Astrocyte (in vitro differentiated cells and primary cell): ENCODE measurements at regions not wholly inside any gene's neighbourhood (a gene's known extent, or its start where the extent isn't known, plus 50 kb on each side); places are given as distances from the start of the nearest gene placed in this dataset.
"Not testable (repeated sequence)": the region's sequence is repeated elsewhere in the genome, so short reads cannot be mapped to it uniquely, and the experiment has no call there.

Experiments used
- DNase-seq: peaks from one replicate; pipeline ENCODE4 v3.0.0-alpha.2; 2010; ENCODE audit warnings: low read depth
- FAIRE-seq: peaks from 2 replicates; lab custom pipeline; 2011; peaks lifted over from hg19 to GRCh38; lab: Jason Lieb, UNC
- H2AFZ ChIP-seq: 2 replicates; pipeline ENCODE4 v1.6.0; 2012; ENCODE audit warnings: low read depth, low read length, inconsistent platforms
- H3K27ac ChIP-seq: 2 replicates; pipeline ENCODE4 v1.5.1; 2011; ENCODE audit warnings: low read depth, low read length, inconsistent platforms
- H3K27me3 ChIP-seq: 2 replicates; pipeline ENCODE4 v1.6.0; 2011; ENCODE audit warnings: low read length, inconsistent platforms; ENCODE audit not compliant: insufficient read depth
- H3K36me3 ChIP-seq: 2 replicates; pipeline ENCODE4 v1.5.1; 2011; ENCODE audit warnings: low read length, inconsistent platforms; ENCODE audit not compliant: insufficient read depth
- H3K4me1 ChIP-seq: 2 replicates; pipeline ENCODE4 v1.5.1; 2011; ENCODE audit warnings: low read length, inconsistent platforms; ENCODE audit not compliant: insufficient read depth
- H3K4me2 ChIP-seq: 2 replicates; pipeline ENCODE4 v1.6.0; 2012; ENCODE audit warnings: low read length, inconsistent platforms
- H3K4me3 ChIP-seq: 2 replicates; pipeline ENCODE4 v1.5.1; 2011; ENCODE audit warnings: low read depth, mild to moderate bottlenecking, low read length, inconsistent platforms; ENCODE audit not compliant: insufficient read depth
- H3K79me2 ChIP-seq: 2 replicates; pipeline ENCODE4 v1.6.0; 2012; ENCODE audit warnings: mild to moderate bottlenecking, low read length, inconsistent platforms; ENCODE audit not compliant: insufficient read depth
- H3K9ac ChIP-seq: 2 replicates; pipeline ENCODE4 v1.6.0; 2012; ENCODE audit warnings: mild to moderate bottlenecking, low read length, inconsistent platforms
- H3K9me3 ChIP-seq: 2 replicates; pipeline ENCODE4 v1.5.1; 2012; ENCODE audit warnings: low read depth, mild to moderate bottlenecking, low read length, inconsistent platforms; ENCODE audit not compliant: insufficient read depth
- H4K20me1 ChIP-seq: 2 replicates; pipeline ENCODE4 v1.6.0; 2012; ENCODE audit warnings: low read length, inconsistent platforms; ENCODE audit not compliant: insufficient read depth
- H3K27ac Mint-ChIP-seq: one replicate; pipeline ENCODE4 v1.8.0; 2021; ENCODE audit warnings: mild to moderate bottlenecking, mixed read lengths; ENCODE audit not compliant: unreplicated experiment
- H3K27me3 Mint-ChIP-seq: one replicate; pipeline ENCODE4 v1.8.0; 2021; ENCODE audit warnings: low read depth, mixed read lengths; ENCODE audit not compliant: unreplicated experiment
- H3K36me3 Mint-ChIP-seq: one replicate; pipeline ENCODE4 v1.8.0; 2021; ENCODE audit warnings: low read depth, mixed read lengths; ENCODE audit not compliant: unreplicated experiment
- H3K4me1 Mint-ChIP-seq: one replicate; pipeline ENCODE4 v1.8.0; 2021; ENCODE audit warnings: low read depth, mixed read lengths; ENCODE audit not compliant: unreplicated experiment
- H3K4me3 Mint-ChIP-seq: one replicate; pipeline ENCODE4 v1.8.0; 2021; ENCODE audit warnings: mild to moderate bottlenecking, moderate library complexity, mixed read lengths; ENCODE audit not compliant: unreplicated experiment
- H3K9me3 Mint-ChIP-seq: one replicate; pipeline ENCODE4 v1.8.0; 2021; ENCODE audit warnings: mild to moderate bottlenecking, mixed read lengths; ENCODE audit not compliant: unreplicated experiment
- EZH2 ChIP-seq: IDR thresholded peaks from 2 replicates; pipeline ENCODE4 v1.6.1; 2012; ENCODE audit warnings: mild to moderate bottlenecking, low read length, inconsistent platforms; ENCODE audit not compliant: insufficient read depth
- TF ChIP-seq, protein P1 (sequence below): IDR thresholded peaks from 2 replicates; pipeline ENCODE4 v1.5.1; 2011; ENCODE audit warnings: low read depth, mild to moderate bottlenecking, inconsistent platforms, low read length, moderate library complexity; ENCODE audit not compliant: insufficient read depth

DNA sequence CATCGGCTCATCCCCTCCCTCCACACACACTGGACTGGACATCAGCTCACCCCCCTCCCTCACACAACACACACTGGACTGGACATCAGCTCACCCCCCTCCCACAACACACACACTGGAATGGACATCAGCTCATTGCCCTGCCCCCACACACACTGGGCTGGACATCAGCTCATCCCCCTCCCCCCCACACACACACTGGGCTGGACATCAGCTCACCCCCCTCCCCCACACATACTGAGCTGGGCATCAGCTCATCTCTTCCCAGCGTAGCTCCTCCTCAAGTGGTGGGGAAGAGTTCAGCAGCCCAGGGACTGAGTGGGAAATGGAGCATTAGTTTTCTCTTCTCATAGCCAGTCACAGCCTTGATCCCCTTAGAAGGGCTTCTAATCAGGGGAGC, 58.1 kb upstream of the WDR11 start:
- no peaks in the 10 kb centered on the region for H3K4me1 Mint-ChIP-seq
- H3K36me3 Mint-ChIP-seq = no peaks in the 10 kb centered on the region
- Histone ChIP-seq H3K36me3 (no peaks in the 10 kb centered on the region), H4K20me1 (no peaks in the 10 kb centered on the region), H3K27ac (no peak overlapping the region), H3K4me2 (no peak overlapping the region), H3K4me3 (no peak overlapping the region), H3K9me3 (no peaks in the 10 kb centered on the region), H3K4me1 (no peaks in the 10 kb centered on the region), H2AFZ (no peak overlapping the region), H3K9ac (no peak overlapping the region), H3K79me2 (no peaks in the 10 kb centered on the region), H3K27me3 (no peaks in the 10 kb centered on the region)
- peaks cover 3% of the 10 kb centered on the region for H3K27me3 Mint-ChIP-seq
- FAIRE-seq (no peak), DNase-seq (no peak)
- H3K9me3 Mint-ChIP-seq = no peaks in the 10 kb centered on the region
- H3K27ac Mint-ChIP-seq = no peak overlapping the region
- TF ChIP-seq, protein P1, sequence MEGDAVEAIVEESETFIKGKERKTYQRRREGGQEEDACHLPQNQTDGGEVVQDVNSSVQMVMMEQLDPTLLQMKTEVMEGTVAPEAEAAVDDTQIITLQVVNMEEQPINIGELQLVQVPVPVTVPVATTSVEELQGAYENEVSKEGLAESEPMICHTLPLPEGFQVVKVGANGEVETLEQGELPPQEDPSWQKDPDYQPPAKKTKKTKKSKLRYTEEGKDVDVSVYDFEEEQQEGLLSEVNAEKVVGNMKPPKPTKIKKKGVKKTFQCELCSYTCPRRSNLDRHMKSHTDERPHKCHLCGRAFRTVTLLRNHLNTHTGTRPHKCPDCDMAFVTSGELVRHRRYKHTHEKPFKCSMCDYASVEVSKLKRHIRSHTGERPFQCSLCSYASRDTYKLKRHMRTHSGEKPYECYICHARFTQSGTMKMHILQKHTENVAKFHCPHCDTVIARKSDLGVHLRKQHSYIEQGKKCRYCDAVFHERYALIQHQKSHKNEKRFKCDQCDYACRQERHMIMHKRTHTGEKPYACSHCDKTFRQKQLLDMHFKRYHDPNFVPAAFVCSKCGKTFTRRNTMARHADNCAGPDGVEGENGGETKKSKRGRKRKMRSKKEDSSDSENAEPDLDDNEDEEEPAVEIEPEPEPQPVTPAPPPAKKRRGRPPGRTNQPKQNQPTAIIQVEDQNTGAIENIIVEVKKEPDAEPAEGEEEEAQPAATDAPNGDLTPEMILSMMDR = no peak
- no peak for TF ChIP-seq EZH2
- H3K4me3 Mint-ChIP-seq = no peak overlapping the region

GRCh38 chr10:120794390-120794789, 56.8 kb upstream of the WDR11 start:
- Histone ChIP-seq H3K27me3 (no peaks in the 10 kb centered on the region), H3K9ac (no peak overlapping the region), H3K79me2 (no peaks in the 10 kb centered on the region), H3K4me3 (no peak overlapping the region), H3K27ac (no peak overlapping the region), H3K36me3 (no peaks in the 10 kb centered on the region), H3K4me1 (no peaks in the 10 kb centered on the region), H3K4me2 (no peak overlapping the region), H2AFZ (no peak overlapping the region), H4K20me1 (no peaks in the 10 kb centered on the region), H3K9me3 (no peaks in the 10 kb centered on the region)
- H3K9me3 Mint-ChIP-seq = no peaks in the 10 kb centered on the region
- no peak overlapping the region for H3K4me3 Mint-ChIP-seq
- TF ChIP-seq, protein P1 = no peak
- no peak for TF ChIP-seq EZH2
- no peak overlapping the region for H3K27ac Mint-ChIP-seq
- peaks cover 3% of the 10 kb centered on the region for H3K27me3 Mint-ChIP-seq
- H3K36me3 Mint-ChIP-seq = no peaks in the 10 kb centered on the region
- FAIRE-seq (no peak), DNase-seq (no peak)
- H3K4me1 Mint-ChIP-seq = no peaks in the 10 kb centered on the region

- not testable (repeated sequence) for H3K9me3 ChIP-seq, H3K36me3 ChIP-seq, H4K20me1 ChIP-seq, H3K27me3 ChIP-seq, H3K27ac Mint-ChIP-seq, H3K36me3 Mint-ChIP-seq, H3K4me3 Mint-ChIP-seq, H3K79me2 ChIP-seq, DNase-seq, H3K4me1 ChIP-seq, H3K9ac ChIP-seq, FAIRE-seq, H3K27me3 Mint-ChIP-seq, H3K4me1 Mint-ChIP-seq, H3K27ac ChIP-seq, H3K9me3 Mint-ChIP-seq, H3K4me3 ChIP-seq, H2AFZ ChIP-seq, H3K4me2 ChIP-seq
Measured at GRCh38 chr10:120798276-120798675, 52.9 kb upstream of the WDR11 start.
